HG03159 (cell line): ENCODE measurements at regions not wholly inside any gene's neighbourhood (a gene's known extent, or its start where the extent isn't known, plus 50 kb on each side); places are given as distances from the start of the nearest gene placed in this dataset.
"Not testable (repeated sequence)": the region's sequence is repeated elsewhere in the genome, so short reads cannot be mapped to it uniquely, and the experiment has no call there.

Source experiments
- ATAC-seq: cut with Tn5 transposase; IDR thresholded peaks from one replicate; pipeline ENCODE4 v1.9.1; 2021; ENCODE audit warnings: mild to moderate bottlenecking, moderate library complexity; ENCODE audit not compliant: unreplicated experiment

DNA sequence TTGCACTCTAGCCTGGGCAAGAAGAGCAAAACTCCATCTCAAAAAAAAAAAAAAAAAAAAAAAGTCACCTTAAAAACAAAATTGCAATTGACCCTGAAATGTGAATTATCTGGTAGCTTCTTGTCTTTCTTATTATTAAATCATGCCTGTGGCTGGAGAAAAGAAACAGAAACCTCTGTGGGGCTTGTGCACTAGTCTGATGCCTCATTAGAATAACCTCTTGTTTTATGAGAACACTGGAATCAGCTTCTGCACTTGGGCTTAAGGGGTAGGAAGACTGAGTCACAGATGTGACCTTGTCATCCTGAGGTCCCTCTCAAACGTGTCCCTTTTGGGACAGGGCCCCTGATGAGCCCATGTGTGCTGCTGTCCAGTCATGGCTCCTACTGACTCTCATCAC is 237.9 kb downstream of the DACT1 start:
- no peak for ATAC-seq

DNA sequence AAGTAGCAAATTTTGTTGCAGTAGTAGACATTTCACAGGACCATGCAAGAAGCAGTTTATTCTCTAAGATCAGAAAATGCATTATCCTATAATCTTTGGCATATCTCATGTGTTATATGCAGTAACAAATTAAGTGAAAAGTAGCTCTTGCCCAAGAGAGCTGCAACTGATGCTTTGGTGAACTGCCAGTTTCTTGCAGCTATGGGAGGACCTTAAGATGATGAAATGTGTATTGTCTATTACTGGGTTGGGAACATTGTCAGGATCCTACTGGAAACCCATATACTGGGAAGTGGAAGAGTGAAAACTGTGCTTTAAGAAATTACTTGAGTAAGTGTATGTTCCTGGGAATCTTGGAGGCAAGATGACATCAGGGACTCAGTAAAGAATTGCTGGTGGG is 238.8 kb downstream of the DACT1 start:
- ATAC-seq, result no peak

DNA sequence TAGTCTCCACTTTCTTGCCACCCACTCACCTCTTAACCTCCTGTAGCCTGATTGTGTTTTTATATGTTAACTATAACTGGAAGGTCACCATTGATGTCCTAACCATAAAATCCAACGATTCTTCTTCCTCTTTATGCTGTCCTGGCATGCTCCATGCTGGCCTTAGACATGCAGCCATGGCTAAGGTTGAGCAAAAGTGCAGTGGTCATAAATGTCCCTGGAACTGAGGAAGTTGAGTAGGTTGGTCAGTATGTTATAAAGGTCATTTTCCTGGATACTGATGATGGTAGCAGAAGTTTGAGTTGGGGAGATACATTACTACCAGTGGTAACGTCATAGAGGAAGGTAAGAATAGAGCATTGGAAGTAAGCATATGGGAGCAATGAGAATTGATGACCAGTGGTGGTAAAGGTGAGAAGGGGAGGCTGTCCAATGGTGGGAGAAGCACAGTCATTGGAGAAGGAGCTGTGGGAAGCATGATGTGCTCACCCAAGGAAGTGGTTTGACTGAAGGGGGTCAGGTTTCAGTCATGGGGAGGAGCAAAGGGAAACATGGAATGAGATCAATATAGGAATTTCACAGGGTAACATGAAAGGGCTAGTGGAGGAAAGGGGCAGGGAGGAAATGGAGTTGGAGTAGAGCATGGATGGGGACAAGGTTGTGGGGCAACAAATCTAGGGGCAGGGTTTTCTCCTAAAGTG is 240.8 kb downstream of the DACT1 start:
- no peak for ATAC-seq

DNA sequence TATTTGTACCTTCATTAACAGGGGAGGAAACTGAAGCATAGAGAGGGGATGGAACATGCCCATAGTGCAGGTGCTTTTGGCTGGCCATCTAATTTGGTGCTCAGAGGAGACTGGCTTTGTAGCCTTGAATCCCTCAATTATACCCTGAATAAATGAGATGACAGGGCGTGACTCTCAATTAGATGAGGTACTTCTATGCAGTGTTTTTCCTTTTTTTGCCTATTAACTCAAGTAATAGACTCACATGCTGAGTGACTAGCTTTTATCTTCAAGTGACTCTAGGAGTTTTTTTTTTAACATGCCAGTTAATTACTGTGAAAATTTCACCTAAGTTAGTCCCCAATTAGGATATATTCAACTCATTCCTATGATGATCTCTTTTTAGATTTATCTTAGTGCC is 243.7 kb downstream of the DACT1 start:
- no peak for ATAC-seq

DNA sequence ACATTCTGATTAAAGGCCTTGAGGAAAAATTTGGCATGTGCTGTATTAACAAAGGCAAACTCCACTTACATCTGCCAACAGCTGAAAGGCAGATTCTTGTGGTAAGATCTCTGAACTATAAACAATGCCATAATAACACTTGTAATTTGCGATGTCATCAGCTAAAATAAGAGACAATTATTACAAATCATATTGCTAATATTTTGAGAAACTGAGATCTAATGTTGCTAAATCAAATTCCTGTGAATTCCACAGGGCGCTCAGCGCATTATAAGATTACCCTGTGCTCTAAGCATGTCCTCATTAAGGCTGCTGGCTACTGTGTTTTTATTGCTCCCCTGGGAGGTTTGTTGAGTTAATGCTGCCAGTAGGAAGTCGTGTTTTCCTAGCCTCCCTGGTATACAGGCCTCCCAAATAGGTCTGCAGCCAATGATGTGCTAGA is 244.8 kb downstream of the DACT1 start:
- ATAC-seq, result no peak

DNA sequence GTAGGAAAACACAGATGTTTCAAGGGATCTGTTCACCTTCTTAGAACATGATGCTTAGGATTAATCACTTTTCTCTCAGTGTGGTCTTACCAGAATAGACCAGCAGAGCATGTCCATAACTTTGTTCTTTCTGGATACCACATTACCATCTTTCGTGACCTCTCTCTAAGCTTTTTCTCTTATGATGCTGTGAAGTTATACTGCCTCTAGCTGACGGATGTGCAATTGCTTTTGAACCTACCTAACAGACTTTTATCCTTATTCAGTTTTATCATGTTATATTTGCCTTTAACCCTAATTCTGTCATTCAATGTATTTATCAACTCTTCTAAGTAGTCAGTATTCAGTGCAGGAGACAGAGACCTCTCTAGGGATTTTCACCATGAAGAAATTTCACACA is 246.7 kb downstream of the DACT1 start:
- ATAC-seq, result no peak

DNA sequence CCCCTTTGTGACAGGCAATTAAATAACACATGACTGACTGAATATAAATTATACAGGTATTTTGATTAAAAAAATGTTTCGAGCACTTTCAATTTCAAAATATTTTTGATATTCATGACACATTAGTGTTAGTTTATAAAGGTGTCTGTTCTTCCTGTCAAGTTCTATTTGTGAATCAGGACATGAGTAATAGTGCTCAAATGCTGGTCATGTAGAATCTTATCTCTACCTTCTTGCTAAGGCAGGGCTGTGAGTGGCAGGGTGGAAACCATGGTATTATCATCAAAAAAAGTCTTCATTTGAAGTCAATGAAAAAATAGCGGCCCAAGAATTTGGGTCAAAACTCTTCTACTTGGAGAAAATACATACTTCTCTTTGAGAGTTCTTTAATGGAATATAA is 250.2 kb downstream of the DACT1 start:
- ATAC-seq, result no peak

DNA sequence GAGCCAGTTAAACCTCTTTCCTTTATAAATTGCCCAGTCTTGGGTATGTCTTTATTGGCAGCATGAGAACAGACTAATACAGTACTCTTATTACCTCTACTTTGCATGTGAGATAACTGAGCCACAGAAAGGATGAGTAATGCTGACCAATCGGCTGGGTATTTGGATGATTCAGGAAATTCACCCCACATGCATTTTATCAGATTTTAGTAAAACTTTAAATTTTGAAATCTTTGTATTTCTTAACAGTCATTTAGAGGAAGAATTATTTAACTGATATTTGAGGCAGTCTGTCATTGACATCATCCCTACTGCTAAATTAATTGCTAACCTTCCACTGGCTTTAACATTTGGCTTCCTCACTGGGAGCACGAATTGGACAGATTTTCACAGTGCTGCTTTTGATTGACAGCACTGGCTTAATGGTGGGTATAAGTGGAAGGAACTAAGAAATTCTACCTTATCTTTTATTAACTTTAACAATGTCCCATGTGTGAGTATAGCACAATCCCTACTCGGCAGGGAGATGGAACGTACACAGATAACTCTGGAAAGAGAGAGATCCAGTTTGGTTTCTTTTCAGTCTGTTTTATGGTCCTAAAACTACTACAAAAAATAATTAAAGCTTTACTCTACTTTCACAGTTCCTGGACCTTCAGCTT is 261.0 kb downstream of the DACT1 start:
- ATAC-seq, result no peak

DNA sequence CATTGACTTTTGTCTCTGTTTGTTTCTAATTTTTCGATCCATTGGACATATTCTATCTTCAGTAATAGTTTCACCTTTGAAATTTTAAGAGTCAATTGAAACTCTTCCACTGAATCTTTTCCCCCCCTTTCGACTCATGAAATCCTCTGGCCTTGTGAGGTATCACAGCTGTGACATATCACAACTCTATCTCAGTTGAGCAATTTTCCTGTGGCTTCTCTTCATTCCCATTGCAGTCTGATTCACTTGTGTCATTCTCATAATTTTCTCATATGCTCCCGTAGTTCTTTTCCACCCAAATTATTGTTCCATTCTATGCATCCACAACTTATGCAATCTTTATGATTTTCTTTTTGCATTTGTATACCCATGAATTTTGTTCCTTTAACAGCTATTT is 261.6 kb downstream of the DACT1 start:
- no peak for ATAC-seq

DNA sequence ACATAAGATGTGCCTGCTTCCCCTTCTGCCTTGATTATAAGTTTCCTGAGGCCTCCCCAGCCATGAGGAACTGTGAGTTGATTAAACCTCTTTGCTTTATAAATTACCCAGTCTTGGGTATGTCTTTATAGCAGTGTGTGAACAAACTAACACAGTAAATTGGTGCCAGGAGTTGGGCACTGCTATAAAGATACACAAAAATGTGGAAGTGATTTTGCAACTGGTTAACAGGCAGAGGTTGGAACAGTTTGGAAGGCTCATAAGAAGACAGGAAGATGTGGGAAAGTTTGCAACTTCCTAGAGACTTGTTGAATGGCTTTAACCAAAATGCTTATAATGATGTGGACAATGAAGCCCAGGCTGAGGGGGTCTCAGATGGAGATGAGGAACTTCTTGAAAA is 264.1 kb downstream of the DACT1 start:
- ATAC-seq, result no peak

DNA sequence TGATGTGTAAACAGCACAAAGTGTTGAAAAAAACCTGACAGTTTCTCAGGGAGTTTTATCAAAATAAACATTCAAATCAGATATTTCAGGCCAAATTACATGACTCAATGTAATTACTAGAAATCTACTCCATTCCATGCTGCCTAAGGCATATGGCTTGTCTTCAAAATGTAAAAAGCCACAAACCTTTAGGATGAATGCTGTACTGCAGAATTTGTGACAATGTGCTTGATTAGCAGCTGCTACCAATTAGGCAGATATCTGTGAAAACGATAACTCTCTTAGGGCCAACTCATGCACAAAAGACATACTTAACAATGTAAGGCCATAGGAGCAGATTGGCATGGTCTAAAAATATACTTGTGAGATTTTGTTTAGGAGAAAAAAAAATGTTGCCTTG is 267.0 kb downstream of the DACT1 start:
- ATAC-seq, result no peak

DNA sequence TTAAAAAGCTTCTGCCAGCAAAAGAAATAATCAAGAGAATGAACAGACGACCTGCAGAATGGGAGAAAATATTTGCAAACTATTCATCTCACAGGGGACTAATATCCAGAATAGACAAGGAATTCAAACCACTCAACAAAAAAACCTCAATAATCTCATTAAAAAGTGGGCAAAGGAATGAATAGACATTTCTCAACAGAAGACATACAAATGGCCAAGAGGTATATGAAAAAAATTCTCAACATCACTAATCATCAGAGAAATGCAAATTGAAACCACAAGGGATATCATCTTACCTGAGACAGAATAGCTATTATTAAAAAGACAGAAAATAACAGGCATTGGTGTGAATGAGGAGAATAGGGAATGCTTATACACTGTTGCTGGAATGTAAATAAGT is 270.0 kb downstream of the DACT1 start:
- ATAC-seq, result no peak

DNA sequence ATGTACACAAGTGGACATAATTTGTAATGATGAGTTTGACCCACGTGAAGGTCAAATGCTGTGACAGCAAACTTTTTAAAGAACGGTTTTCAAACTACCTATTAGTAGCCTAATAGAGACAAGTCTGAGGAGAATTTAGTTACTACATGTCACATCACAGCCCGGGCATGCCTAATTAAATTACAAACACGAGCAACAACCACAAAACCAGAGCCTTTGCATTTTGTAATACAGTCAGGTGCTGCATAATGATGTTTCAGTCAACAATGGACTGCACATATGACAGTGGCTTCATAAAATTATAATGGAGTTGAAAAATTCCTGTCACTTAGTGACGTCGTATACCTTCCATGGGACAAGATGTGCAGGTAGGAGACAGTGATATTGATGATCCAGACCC is 274.5 kb downstream of the DACT1 start:
- no peak for ATAC-seq

DNA sequence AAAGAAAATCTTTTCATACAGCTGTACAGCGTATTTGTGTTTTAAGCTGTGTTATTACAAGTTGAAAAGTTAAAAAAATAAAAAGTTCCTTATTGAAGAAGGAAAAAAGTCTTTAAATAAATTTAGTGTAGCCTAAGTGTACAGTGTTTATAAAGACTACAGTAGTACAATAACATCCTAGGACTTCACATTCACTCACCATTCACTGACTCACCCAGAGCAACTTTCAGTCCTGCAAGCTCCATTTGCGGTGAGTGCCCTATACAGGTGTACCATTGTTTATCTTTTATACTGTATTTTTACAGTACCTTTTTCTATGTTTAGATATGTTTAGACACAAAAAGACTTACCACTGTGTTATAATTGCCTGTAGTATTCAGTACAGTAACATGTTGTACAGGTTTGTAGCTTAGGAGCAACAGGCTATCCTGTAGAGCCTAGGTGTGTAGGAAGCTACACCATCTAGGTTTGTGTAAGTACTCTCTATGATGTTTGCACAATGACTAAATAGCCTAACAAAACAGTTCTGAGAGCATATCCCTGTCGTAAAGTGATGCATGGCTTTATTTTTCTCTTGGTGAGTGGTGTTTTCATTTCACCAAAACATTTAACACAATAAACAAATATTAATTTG is 275.2 kb downstream of the DACT1 start:
- ATAC-seq, result no peak

DNA sequence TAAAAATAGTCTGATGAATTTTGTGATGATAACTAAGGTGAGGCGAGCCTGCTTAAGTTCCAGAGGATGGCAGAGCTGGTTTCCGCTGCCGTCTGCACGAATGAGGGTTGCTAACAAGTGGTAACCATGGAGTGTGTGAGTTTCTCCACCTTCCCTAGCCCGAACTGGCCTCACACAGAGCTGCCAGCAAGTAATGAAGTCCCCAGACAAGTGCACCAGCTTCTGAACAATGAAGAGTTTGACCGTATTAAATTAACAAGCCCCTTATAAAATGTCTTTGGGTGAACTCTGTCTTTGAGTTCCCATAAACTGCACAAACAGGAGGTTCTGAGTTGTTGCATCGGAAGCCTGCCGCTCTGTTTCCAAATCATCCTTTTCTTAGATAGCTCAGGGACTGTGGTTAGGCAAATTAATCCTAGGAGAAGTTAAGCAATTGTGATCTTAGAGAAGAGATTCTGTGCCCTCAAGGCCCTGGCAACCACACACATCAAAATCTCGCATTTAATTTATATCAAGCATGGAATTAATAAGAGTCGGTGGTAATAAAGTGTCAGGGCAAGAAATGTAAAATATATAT is 274.1 kb upstream of the DAAM1 start:
- ATAC-seq, result no peak

DNA sequence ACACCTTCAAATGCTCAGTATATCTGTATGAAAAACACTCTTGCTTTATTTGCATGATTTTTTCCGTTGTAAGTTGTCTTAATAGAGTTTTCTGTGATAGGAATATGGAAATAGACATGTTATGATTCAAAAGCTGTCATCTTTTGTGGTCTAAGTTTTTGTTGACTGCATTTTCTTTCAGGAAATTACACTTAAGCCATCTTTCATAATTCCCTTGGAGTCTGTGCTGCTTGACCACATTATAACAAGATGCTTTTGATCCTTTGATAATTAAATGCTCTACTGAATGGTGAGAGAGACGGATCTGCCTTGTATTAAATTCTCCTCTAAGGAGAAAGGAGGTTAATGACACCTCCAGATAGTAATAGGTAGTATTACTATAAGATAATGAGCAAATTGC is 272.8 kb upstream of the DAAM1 start:
- no peak for ATAC-seq

DNA sequence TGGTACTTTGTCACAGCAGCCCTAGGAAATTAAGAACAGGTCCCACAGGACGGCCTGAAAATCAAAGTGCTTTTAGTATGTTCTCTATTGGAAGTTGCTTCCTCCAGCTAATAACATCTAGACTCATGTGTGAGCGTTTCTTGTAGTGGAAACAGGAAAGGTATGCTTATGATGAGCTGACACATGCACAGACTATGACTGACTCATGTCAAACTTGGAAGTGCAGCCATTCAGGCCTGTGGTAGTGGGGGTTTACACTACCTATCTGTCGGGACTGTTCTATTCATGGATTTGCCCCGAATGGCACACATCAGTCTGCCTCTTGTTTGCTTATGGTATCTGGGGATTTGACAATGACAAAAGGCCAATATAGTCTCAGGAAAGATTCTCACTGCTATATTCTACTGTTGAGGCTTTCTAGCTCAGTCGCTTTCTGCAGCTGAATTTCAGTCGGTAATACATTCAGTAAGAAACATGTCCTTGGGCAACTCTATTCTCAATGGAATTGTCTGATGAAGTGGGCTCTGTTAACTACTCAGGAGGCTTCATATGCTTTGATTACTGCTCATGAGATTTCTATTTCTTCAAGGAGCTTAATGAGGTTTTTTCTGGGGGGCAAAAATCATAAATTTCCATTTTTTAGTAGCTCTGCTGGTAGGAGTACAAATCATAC is 270.3 kb upstream of the DAAM1 start:
- ATAC-seq, result no peak

DNA sequence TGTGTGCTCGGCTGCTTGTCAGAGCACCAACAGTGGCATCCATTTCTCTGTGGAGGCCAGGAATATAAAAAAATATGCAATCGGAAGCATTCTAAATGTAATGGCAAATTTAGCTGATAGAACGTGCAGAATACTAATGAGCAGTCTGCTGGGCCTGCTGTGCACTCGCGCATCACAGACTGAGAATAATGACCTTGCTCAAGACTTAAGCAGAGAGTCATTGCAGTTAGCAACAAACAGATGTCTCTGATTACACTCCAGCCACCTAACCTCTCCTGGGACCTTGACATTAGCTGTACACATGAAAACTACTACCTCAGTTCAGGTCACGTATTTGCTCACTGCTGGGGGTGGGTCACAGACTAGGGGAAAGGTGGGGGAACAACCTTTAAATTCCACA is 269.2 kb upstream of the DAAM1 start:
- no peak for ATAC-seq

DNA sequence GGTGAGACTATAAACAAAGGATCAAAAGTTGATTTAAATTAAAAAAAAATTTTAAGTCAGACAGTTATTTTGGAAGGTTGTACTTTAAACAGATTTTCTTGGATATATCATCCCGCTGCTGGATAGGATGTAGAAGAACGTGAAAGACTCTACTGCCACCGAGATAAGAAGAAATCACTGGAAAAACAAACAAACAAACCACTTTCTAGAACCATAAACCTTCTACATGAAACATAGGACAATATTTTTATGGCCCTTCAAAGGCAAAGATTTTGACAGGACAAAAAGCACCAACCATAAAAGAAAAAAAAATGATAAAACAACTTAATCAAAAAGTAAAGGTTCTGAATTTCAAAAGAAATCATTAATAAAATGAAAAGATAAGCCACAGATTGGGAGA is 268.2 kb upstream of the DAAM1 start:
- no peak for ATAC-seq

DNA sequence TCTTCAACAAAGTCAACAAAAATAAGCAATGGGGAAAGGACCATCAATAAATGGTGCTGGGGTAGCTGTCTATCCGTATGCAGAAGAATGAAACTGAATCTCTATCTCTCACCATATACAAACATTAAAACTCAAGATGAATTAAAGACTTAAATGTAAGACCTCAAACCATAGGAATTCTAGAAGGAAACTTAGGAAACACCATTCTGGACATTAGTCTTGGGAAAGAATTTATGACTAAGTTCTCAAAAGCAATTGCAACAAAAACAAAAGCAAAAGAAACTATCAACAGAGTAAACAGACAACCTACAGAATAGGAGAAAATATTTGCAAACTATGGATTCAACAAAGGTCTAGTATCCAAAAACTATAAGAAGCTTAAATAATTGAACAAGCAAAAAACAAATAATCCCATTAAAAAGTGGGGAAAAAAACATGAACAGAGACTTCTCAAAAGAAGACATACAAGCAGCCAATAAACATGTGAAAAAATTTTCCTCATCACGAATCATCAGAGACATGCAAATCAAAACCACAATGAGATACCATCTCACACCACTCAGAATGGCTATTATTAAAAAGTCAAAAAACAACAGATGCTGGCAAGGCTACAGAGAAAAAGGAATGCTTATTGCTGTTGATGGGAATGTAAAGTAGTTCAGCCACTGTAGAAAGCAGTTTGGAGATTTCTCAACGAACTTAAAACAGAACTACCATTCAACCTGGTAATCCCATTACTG is 266.1 kb upstream of the DAAM1 start:
- ATAC-seq, result not testable (repeated sequence)
